A549 (cell line): ENCODE measurements at regions not wholly inside any gene's neighbourhood (a gene's known extent, or its start where the extent isn't known, plus 50 kb on each side); places are given as distances from the start of the nearest gene placed in this dataset.

Source experiments
- CTCF ChIP-seq: fragments of >200 bp; sonication (Bioruptor Twin); formaldehyde crosslinking; IDR thresholded peaks from 3 replicates; pipeline ENCODE4 v1.5.1; 2016
- FOSB ChIP-seq: fragments of 250-450 bp; sonication (Bioruptor Pico); IDR thresholded peaks from 2 replicates; pipeline ENCODE4 v1.5.0; 2020; ENCODE audit warnings: mild to moderate bottlenecking, moderate library complexity
- HDAC2 ChIP-seq: fragments of 200-600 bp; sonication (generic); IDR thresholded peaks from 2 replicates; pipeline ENCODE4 v1.6.1; 2016
- MAZ ChIP-seq: fragments of 150-350 bp; IDR thresholded peaks from 2 replicates; pipeline ENCODE4 v1.6.1; 2014; ENCODE audit warnings: antibody characterized with exemption, low read depth, low read length, borderline replicate concordance
- MYC ChIP-seq: IDR thresholded peaks from 2 replicates; pipeline ENCODE4 v1.6.1; 2012; ENCODE audit warnings: mild to moderate bottlenecking, inconsistent platforms, low read length, improper control_type of control experiment, borderline replicate concordance
- NR3C1 ChIP-seq: fragments of >200 bp; sonication (Bioruptor Twin); formaldehyde crosslinking; IDR thresholded peaks from 3 replicates; pipeline ENCODE4 v1.6.1; 2017
- RAD21 ChIP-seq, 2 experiments: fragments of >200 bp in 1 of 2; sonication (Bioruptor Twin) in 1 of 2; formaldehyde crosslinking in 1 of 2; IDR thresholded peaks in 1 of 2; conservative IDR thresholded peaks in 1 of 2; 2 replicates in 1 of 2; 3 replicates in 1 of 2; pipeline ENCODE4 v1.6.1; 2012 to 2018; ENCODE audit warnings: inconsistent platforms in 1 of 2
- RNF2 ChIP-seq: fragments of 200-600 bp; sonication (generic); IDR thresholded peaks from 2 replicates; pipeline ENCODE4 v1.6.1; 2016; ENCODE audit warnings: low read depth, mild to moderate bottlenecking, antibody characterized with exemption, moderate library complexity, borderline replicate concordance

- TF ChIP-seq RNF2 (no peak), CTCF (no peak), MYC (no peak), FOSB (CRISPR knock-in tag) (no peak), RAD21 (conservative IDR thresholded peaks at IDR 0.05 in 1 of 2, IDR thresholded peaks at IDR 0.05 in 1 of 2) (no peak), NR3C1 (no peak), HDAC2 (no peak), MAZ (no peak)
These were observed 270.8 kb upstream of the SESN3 start for GRCh38 chr11:95501761-95502266.
